ENCODE measurements at regions not wholly inside any gene's neighbourhood (a gene's known extent, or its start where the extent isn't known, plus 50 kb on each side); places are given as distances from the start of the nearest gene placed in this dataset.
"Not testable (repeated sequence)": the region's sequence is repeated elsewhere in the genome, so short reads cannot be mapped to it uniquely, and the experiment has no call there.

DNA sequence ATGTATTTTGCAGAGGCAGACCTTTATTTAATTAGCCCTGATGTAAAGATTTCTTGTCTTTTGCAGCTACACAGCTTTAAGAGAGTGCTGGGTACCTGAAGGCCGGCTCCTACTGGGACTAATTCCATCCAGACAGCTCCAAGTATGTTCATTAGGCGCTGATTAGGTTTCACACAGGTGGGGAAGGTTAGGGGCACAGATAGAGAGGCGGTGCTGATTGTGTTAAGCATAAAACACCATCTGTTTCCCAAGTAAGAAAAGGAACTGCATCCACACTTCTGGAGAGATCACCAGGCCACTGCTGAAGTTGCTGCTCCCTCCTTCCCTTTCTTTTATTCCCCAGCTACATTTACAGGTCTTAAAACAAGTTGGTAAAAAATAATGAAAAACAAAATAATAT lies 349.5 kb downstream of the ZIC3 start:
- TF ChIP-seq CTCF (IDR thresholded peaks at IDR 0.05; ENCODE audit: low read depth, low read length) = no peak

GRCh38 chrX:137916090-137916746 lies 350.3 kb downstream of the ZIC3 start:
- no peak for TF ChIP-seq CTCF (IDR thresholded peaks at IDR 0.05; ENCODE audit: low read depth, low read length)
- H3K4me3 ChIP-seq (replicated peaks in 1 of 2; ENCODE audit: low read depth in 2 of 2, low read length in 2 of 2) = no peak overlapping the region
- DNase-seq (ENCODE audit: low read depth in 2 of 2) = no peak

More for the DNA sequence above, 349.5 kb downstream of the ZIC3 start:
- H3K4me3 ChIP-seq (replicated peaks in 1 of 2; ENCODE audit: low read depth in 2 of 2, low read length in 2 of 2) = no peak overlapping the region
- no peak for DNase-seq (ENCODE audit: low read depth in 2 of 2)

- no peak for DNase-seq (ENCODE audit: low read depth in 2 of 2)
- TF ChIP-seq CTCF (IDR thresholded peaks at IDR 0.05; ENCODE audit: low read depth, low read length) = no peak
- no peak overlapping the region for H3K4me3 ChIP-seq (replicated peaks in 1 of 2; ENCODE audit: low read depth in 2 of 2, low read length in 2 of 2)
Observed at GRCh38 chrX:137926090-137926489, 360.2 kb downstream of the ZIC3 start.

- DNase-seq (ENCODE audit: low read depth in 2 of 2) = no peak
- H3K4me3 ChIP-seq (replicated peaks in 1 of 2; ENCODE audit: low read depth in 2 of 2, low read length in 2 of 2) = no peak overlapping the region
- TF ChIP-seq CTCF (IDR thresholded peaks at IDR 0.05; ENCODE audit: low read depth, low read length) = no peak
Observed at GRCh38 chrX:137929951-137930350, 364.0 kb downstream of the ZIC3 start.

GRCh38 chrX:137930533-137930932 lies 364.6 kb downstream of the ZIC3 start:
- TF ChIP-seq CTCF (IDR thresholded peaks at IDR 0.05; ENCODE audit: low read depth, low read length) = no peak
- DNase-seq (ENCODE audit: low read depth in 2 of 2) = no peak
- no peak overlapping the region for H3K4me3 ChIP-seq (replicated peaks in 1 of 2; ENCODE audit: low read depth in 2 of 2, low read length in 2 of 2)

GRCh38 chrX:137934214-137934613 lies 368.3 kb downstream of the ZIC3 start:
- not testable (repeated sequence) for H3K4me3 ChIP-seq (replicated peaks in 1 of 2; ENCODE audit: low read depth in 2 of 2, low read length in 2 of 2); DNase-seq (ENCODE audit: low read depth in 2 of 2)

GRCh38 chrX:137934887-137935286 lies 369.0 kb downstream of the ZIC3 start:
- not testable (repeated sequence) for H3K4me3 ChIP-seq (replicated peaks in 1 of 2; ENCODE audit: low read depth in 2 of 2, low read length in 2 of 2); DNase-seq (ENCODE audit: low read depth in 2 of 2)

DNA sequence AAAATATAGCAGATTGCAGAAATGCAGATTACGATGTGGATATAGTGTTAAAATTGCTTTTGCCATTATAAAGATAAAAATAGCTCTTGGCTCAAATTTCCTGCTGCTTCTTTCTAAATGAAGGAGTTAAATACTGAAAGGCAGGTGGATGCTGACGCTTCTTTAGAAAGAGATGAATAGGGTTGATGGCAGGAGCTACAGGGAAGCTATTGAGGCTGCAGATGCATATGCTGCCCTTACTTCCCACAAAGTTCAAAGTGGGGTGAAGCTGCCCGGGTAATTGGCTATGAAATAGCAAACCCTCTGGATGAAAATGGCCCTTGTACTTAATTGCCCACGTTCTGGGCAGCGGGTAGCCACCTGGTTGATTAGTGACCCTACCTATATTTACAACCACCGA lies 379.5 kb downstream of the ZIC3 start:
- no peak for TF ChIP-seq CTCF (IDR thresholded peaks at IDR 0.05; ENCODE audit: low read depth, low read length)
- no peak overlapping the region for H3K4me3 ChIP-seq (replicated peaks in 1 of 2; ENCODE audit: low read depth in 2 of 2, low read length in 2 of 2)
- DNase-seq (ENCODE audit: low read depth in 2 of 2) = no peak
